Peyer's patch (tissue), 4 donors: ENCODE measurements at regions not wholly inside any gene's neighbourhood (a gene's known extent, or its start where the extent isn't known, plus 50 kb on each side); places are given as distances from the start of the nearest gene placed in this dataset.

ENCODE experiments used
- CTCF ChIP-seq, 6 experiments: fragments of 450-650 bp in 4 of 6; fragments of 200-600 bp in 2 of 6; sonication (generic) in 1 of 6; IDR thresholded peaks; one replicate each; pipeline ENCODE4 v1.5.1; 2017 to 2019; ENCODE audit warnings: antibody characterized with exemption in 6 of 6, mild to moderate bottlenecking in 3 of 6, moderate library complexity in 1 of 6
- POLR2A ChIP-seq, 2 donors: fragments of 450-650 bp; IDR thresholded peaks; one replicate each; pipeline ENCODE4 v1.5.1; 2017; ENCODE audit warnings: antibody characterized with exemption in 2 of 2, mild to moderate bottlenecking in 2 of 2, moderate library complexity in 2 of 2

- TF ChIP-seq POLR2A (IDR thresholded peaks at IDR 0.05) (no peak), CTCF (IDR thresholded peaks at IDR 0.05) (no peak)
Measured at GRCh38 chr11:91459840-91460239, 764.8 kb upstream of the FAT3 start.
